ENCODE measurements at regions not wholly inside any gene's neighbourhood (a gene's known extent, or its start where the extent isn't known, plus 50 kb on each side); places are given as distances from the start of the nearest gene placed in this dataset.

GRCh38 chr1:96569288-96569687 lies 152.3 kb upstream of the PTBP2 start:
- Mint-ChIP-seq H3K27me3 (ENCODE audit: low read depth in 3 of 3) (peaks cover 0 to 3% (median 0%) of the 10 kb centered on the region in 3 donors), H3K4me3 (no peak overlapping the region), H3K27ac (no peak overlapping the region), H3K9me3 (peaks cover 0 to 8% (median 3%) of the 10 kb centered on the region in 7 donors), H3K36me3 (no peaks in the 10 kb centered on the region), H3K4me1 (peaks cover 11% of the 10 kb centered on the region)
- no peak overlapping the region for H2AFZ ChIP-seq (ENCODE audit: insufficient read depth, low read depth, low read length, poor library complexity, severe bottlenecking)
- peaks cover 0 to 7% of the 10 kb centered on the region in 2 donors for H3K9me3 ChIP-seq (replicated peaks in 1 of 2; ENCODE audit: control insufficient read depth in 1 of 2, insufficient read depth in 1 of 2, low read length in 2 of 2)
- H3K4me1 ChIP-seq (ENCODE audit: control insufficient read depth in 1 of 2, insufficient read depth in 2 of 2, low read length in 2 of 2), result peaks cover 11% of the 10 kb centered on the region in 2 donors
- WGBS (ENCODE audit: insufficient coverage), result no CpG with 5 or more reads among the region's 2 CpGs
- no peak overlapping the region for H3K4me2 ChIP-seq (replicated peaks; ENCODE audit: extremely low read depth, low read length, poor library complexity, severe bottlenecking)
- H3K27me3 ChIP-seq (ENCODE audit: control insufficient read depth in 2 of 2, insufficient read depth in 2 of 2, low read length in 2 of 2), result no peaks in the 10 kb centered on the region
- TF ChIP-seq CTCF (IDR thresholded peaks at IDR 0.05), result no peak
- no peak for DNase-seq
- H3K9ac ChIP-seq (ENCODE audit: insufficient read depth, low read length, poor library complexity, severe bottlenecking), result no peak overlapping the region
- no peak overlapping the region for H3K27ac ChIP-seq (ENCODE audit: low read depth in 1 of 2, low read length in 2 of 2)
- no peaks in the 10 kb centered on the region for H3K36me3 ChIP-seq (replicated peaks in 1 of 2; ENCODE audit: control insufficient read depth in 1 of 2, insufficient read depth in 2 of 2, low read length in 2 of 2)
- intact Hi-C loops (cut with micrococcal nuclease), result no loop called here
- H3K79me2 ChIP-seq (ENCODE audit: insufficient read depth, low read length), result no peaks in the 10 kb centered on the region
- H3K4me3 ChIP-seq (replicated peaks in 1 of 3; ENCODE audit: low read depth in 2 of 3, low read length in 3 of 3), result no peak overlapping the region
- H4K20me1 ChIP-seq (ENCODE audit: insufficient read depth, low read length), result no peaks in the 10 kb centered on the region

- Mint-ChIP-seq H3K4me3 (no peak overlapping the region), H3K27ac (no peak overlapping the region), H3K9me3 (peaks cover 0 to 8% (median 5%) of the 10 kb centered on the region in 7 donors), H3K4me1 (no peaks in the 10 kb centered on the region), H3K36me3 (no peaks in the 10 kb centered on the region), H3K27me3 (ENCODE audit: low read depth in 3 of 3) (peaks cover 2 to 7% (median 4%) of the 10 kb centered on the region in 3 donors)
- no peaks in the 10 kb centered on the region for H3K27me3 ChIP-seq (ENCODE audit: control insufficient read depth in 2 of 2, insufficient read depth in 2 of 2, low read length in 2 of 2)
- no peaks in the 10 kb centered on the region for H3K4me1 ChIP-seq (ENCODE audit: control insufficient read depth in 1 of 2, insufficient read depth in 2 of 2, low read length in 2 of 2)
- no peak overlapping the region for H3K4me2 ChIP-seq (replicated peaks; ENCODE audit: extremely low read depth, low read length, poor library complexity, severe bottlenecking)
- DNase-seq, result peak in 1 of 3 donors; percentile 45
- H3K36me3 ChIP-seq (replicated peaks in 1 of 2; ENCODE audit: control insufficient read depth in 1 of 2, insufficient read depth in 2 of 2, low read length in 2 of 2), result no peaks in the 10 kb centered on the region
- intact Hi-C loops (cut with micrococcal nuclease), result no loop called here
- no peaks in the 10 kb centered on the region for H4K20me1 ChIP-seq (ENCODE audit: insufficient read depth, low read length)
- H3K9me3 ChIP-seq (replicated peaks in 1 of 2; ENCODE audit: control insufficient read depth in 1 of 2, insufficient read depth in 1 of 2, low read length in 2 of 2), result no peaks in the 10 kb centered on the region
- no peaks in the 10 kb centered on the region for H3K79me2 ChIP-seq (ENCODE audit: insufficient read depth, low read length)
- no peak overlapping the region for H3K4me3 ChIP-seq (replicated peaks in 1 of 3; ENCODE audit: low read depth in 2 of 3, low read length in 3 of 3)
- TF ChIP-seq CTCF (IDR thresholded peaks at IDR 0.05), result no peak
- H3K9ac ChIP-seq (ENCODE audit: insufficient read depth, low read length, poor library complexity, severe bottlenecking), result no peak overlapping the region
- H3K27ac ChIP-seq (ENCODE audit: low read depth in 1 of 2, low read length in 2 of 2), result no peak overlapping the region
- no peak overlapping the region for H2AFZ ChIP-seq (ENCODE audit: insufficient read depth, low read depth, low read length, poor library complexity, severe bottlenecking)
Observed at GRCh38 chr1:96579636-96580035, 141.9 kb upstream of the PTBP2 start.

Measured in CD14-positive monocyte (primary cell).